ENCODE measurements at regions not wholly inside any gene's neighbourhood (a gene's known extent, or its start where the extent isn't known, plus 50 kb on each side); places are given as distances from the start of the nearest gene placed in this dataset.

GRCh38 chr5:54611290-54611951 lies 93.9 kb downstream of the SNX18 start:
- DNase-seq (ENCODE audit: low read depth), result no peak

GRCh38 chr5:54610197-54610944 lies 92.8 kb downstream of the SNX18 start:
- DNase-seq (ENCODE audit: low read depth), result no peak

- DNase-seq (ENCODE audit: low read depth), result no peak
Observed at GRCh38 chr5:54608423-54609085, 91.0 kb downstream of the SNX18 start.

GRCh38 chr5:54607006-54607405 lies 89.4 kb downstream of the SNX18 start:
- no peak for DNase-seq (ENCODE audit: low read depth)

GRCh38 chr5:54603372-54603771 lies 85.8 kb downstream of the SNX18 start:
- DNase-seq (ENCODE audit: low read depth), result no peak

- no peak for DNase-seq (ENCODE audit: low read depth)
Observed at GRCh38 chr5:54602475-54602874, 84.9 kb downstream of the SNX18 start.

- DNase-seq (ENCODE audit: low read depth), result no peak
Observed at GRCh38 chr5:54601411-54602230, 84.1 kb downstream of the SNX18 start.

All from stimulated activated CD8-positive, alpha-beta memory T cell treated with anti-CD3 and anti-CD28 coated beads, Interleukin-15, amount 100 ng/mL, for 24 hours (primary cell).